ENCODE measurements at regions not wholly inside any gene's neighbourhood (a gene's known extent, or its start where the extent isn't known, plus 50 kb on each side); places are given as distances from the start of the nearest gene placed in this dataset.

- TF ChIP-seq POLR2A (IDR thresholded peaks at IDR 0.05) (no peak), CTCF (IDR thresholded peaks at IDR 0.05) (no peak)
- Histone ChIP-seq H3K27me3 (no peaks in the 10 kb centered on the region), H3K36me3 (no peaks in the 10 kb centered on the region), H3K4me3 (no peak overlapping the region), H3K27ac (peak overlapping the region; percentile 6 to 79 (median 64)), H3K9me3 (peaks cover 0 to 2% (median 0%) of the 10 kb centered on the region in 12 donors), H3K4me1 (peaks cover 0 to 34% (median 17%) of the 10 kb centered on the region in 12 donors)
- intact Hi-C loops (cut with DNase I) = loop anchor here in 1 of 10 donors (5.0 kb wide), 1 partner anchor 75 kb away; no protein-coding TSS in a partner anchor
- peak in 3 of 4 donors; percentile 43 to 52 (median 52) for ATAC-seq
- WGBS, 4 donors = 31 to 39% (median 35%) methylated on average over 5 of the region's 5 CpGs
- peak in 1 of 5 donors; percentile 25 for DNase-seq
Observed at GRCh38 chr20:55252521-55252920, 752.8 kb downstream of the CBLN4 start.

- H3K4me3 ChIP-seq = no peak overlapping the region
- ATAC-seq (no peak), DNase-seq (no peak)
- no peak for TF ChIP-seq POLR2A (IDR thresholded peaks at IDR 0.05)
- TF ChIP-seq CTCF (IDR thresholded peaks at IDR 0.05) = no peak
- WGBS, 4 donors = 92 to 98% (median 94%) methylated on average over 22 of the region's 22 CpGs
- H3K27me3 ChIP-seq = no peaks in the 10 kb centered on the region
- no peaks in the 10 kb centered on the region for H3K36me3 ChIP-seq
- peaks cover 0 to 34% (median 17%) of the 10 kb centered on the region in 12 donors for H3K4me1 ChIP-seq
- intact Hi-C loops (cut with DNase I) = loop anchor here in 1 of 10 donors (5.0 kb wide), 1 partner anchor 74 kb away; no protein-coding TSS in a partner anchor
- peaks cover 0 to 7% (median 0%) of the 10 kb centered on the region in 12 donors for H3K9me3 ChIP-seq
- no peak overlapping the region for H3K27ac ChIP-seq
Observed at GRCh38 chr20:55251170-55251569, 754.1 kb downstream of the CBLN4 start.

GRCh38 chr20:55242853-55243252 is 762.5 kb downstream of the CBLN4 start:
- Histone ChIP-seq H3K27ac (peak overlapping the region in 4 of 12 donors; percentile 26 to 60 (median 35)), H3K27me3 (no peaks in the 10 kb centered on the region), H3K9me3 (peaks cover 0 to 7% (median 0%) of the 10 kb centered on the region in 12 donors), H3K4me1 (peaks cover 0 to 10% (median 0%) of the 10 kb centered on the region in 12 donors), H3K36me3 (no peaks in the 10 kb centered on the region), H3K4me3 (no peak overlapping the region)
- intact Hi-C loops (cut with DNase I) = no loop called here
- ATAC-seq (peak in 3 of 4 donors; percentile 49 to 73 (median 65)), DNase-seq (peak in 1 of 5 donors; percentile 15)
- TF ChIP-seq CTCF (IDR thresholded peaks at IDR 0.05) (no peak), POLR2A (IDR thresholded peaks at IDR 0.05) (no peak)

DNA sequence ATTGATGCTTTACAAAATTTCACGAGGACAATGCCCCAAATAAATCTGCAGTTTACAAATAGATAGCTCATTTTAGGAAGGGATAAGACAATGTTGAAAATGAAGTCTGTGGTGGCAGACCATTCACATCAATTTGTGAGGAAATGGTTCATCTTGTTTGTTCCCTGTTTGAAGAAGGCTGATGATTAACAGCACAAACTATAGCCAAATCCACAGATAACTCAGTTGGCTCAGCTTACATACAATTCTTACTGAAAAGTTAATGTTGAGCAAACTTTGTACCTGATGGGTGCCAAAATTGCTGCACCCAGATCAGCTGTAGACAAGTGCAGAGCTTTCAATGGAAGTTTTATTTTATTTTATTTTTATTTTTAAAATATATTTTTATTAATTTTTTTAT is 763.9 kb downstream of the DOK5 start:
- no peak overlapping the region for H3K4me3 ChIP-seq
- WGBS, 4 donors = 38 to 62% (median 48%) methylated on average over 1 of the region's 1 CpG
- TF ChIP-seq CTCF (IDR thresholded peaks at IDR 0.05) = no peak
- TF ChIP-seq POLR2A (IDR thresholded peaks at IDR 0.05) = no peak
- DNase-seq (no peak), ATAC-seq (no peak)
- intact Hi-C loops (cut with DNase I) = no loop called here
- no peaks in the 10 kb centered on the region for H3K36me3 ChIP-seq
- peaks cover 0 to 8% (median 0%) of the 10 kb centered on the region in 12 donors for H3K9me3 ChIP-seq
- no peaks in the 10 kb centered on the region for H3K27me3 ChIP-seq
- H3K4me1 ChIP-seq = peaks cover 0 to 7% (median 0%) of the 10 kb centered on the region in 12 donors
- H3K27ac ChIP-seq = no peak overlapping the region
